Vagina (tissue), 2 donors: ENCODE measurements at regions not wholly inside any gene's neighbourhood (a gene's known extent, or its start where the extent isn't known, plus 50 kb on each side); places are given as distances from the start of the nearest gene placed in this dataset.

ENCODE experiments used
- DNase-seq, 2 donors: peaks; one replicate each; pipeline ENCODE4 v3.0.0-alpha.2; 2017; ENCODE audit errors: extremely low spot score in 2 of 2
- H3K27ac ChIP-seq: fragments of 200-600 bp; sonication (generic); one replicate; pipeline ENCODE4 v1.5.1; 2019
- H3K27me3 ChIP-seq: fragments of 200-600 bp; sonication (generic); one replicate; pipeline ENCODE4 v1.5.1; 2019
- H3K36me3 ChIP-seq, 2 donors: fragments of 200-600 bp; sonication (generic); one replicate each; pipeline ENCODE4 v1.5.1; 2017 to 2019
- H3K4me1 ChIP-seq: fragments of 200-600 bp; sonication (generic); one replicate; pipeline ENCODE4 v1.5.1; 2019
- H3K4me3 ChIP-seq, 2 donors: fragments of 200-600 bp; sonication (generic); 1 replicate in 1 of 2; 2 replicates in 1 of 2; pipeline ENCODE4 v1.5.1; 2016 to 2019
- H3K9me3 ChIP-seq: fragments of 200-600 bp; sonication (generic); one replicate; pipeline ENCODE4 v1.5.1; 2019
- POLR2A ChIP-seq, 2 donors: fragments of 450-650 bp; IDR thresholded peaks; one replicate each; pipeline ENCODE4 v1.6.1; 2017; ENCODE audit warnings: antibody characterized with exemption in 2 of 2, mild to moderate bottlenecking in 2 of 2, moderate library complexity in 2 of 2
- POLR2AphosphoS5 ChIP-seq, 2 donors: sonication (generic); formaldehyde crosslinking; IDR thresholded peaks; one replicate each; pipeline ENCODE4 v1.9.0; 2017; ENCODE audit warnings: antibody characterized with exemption in 2 of 2, mild to moderate bottlenecking in 2 of 2, low read depth in 1 of 2; ENCODE audit not compliant: insufficient read depth in 1 of 2
- intact Hi-C: fragments of 100-400 bp; cut with DNase I; formaldehyde crosslinking; loops from one replicate; pipeline ENCODE4 v1.15.1; 2023
- TF ChIP-seq, protein P1 (sequence below), 3 experiments: fragments of 450-650 bp in 2 of 3; fragments of 200-600 bp in 1 of 3; sonication (generic) in 1 of 3; IDR thresholded peaks; one replicate each; pipeline ENCODE4 v1.5.1; 2017 to 2019; ENCODE audit warnings: antibody characterized with exemption in 3 of 3, mild to moderate bottlenecking in 2 of 3, moderate library complexity in 2 of 3

DNA sequence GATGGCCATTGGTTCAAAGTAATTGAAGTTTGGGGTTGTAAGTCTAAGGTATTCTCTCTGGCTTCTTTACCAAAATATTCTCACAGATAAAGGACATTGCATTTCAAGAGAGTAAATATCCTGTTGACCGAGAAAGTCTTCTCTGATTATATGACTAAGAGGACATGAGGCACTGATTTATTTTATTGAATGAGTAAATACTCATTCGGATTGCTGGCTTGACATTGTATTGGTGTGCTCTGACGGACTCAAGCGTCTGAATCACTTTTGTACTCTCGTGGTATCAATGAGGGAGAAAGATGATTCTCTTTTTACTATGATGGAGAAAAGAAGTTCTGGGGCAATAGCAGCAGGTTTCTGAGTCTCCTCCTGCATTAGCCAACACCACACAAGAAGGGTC, 205.3 kb upstream of the RRP15 start:
- intact Hi-C loops = no loop called here
- Histone ChIP-seq H3K36me3 (no peaks in the 10 kb centered on the region), H3K27me3 (no peaks in the 10 kb centered on the region), H3K27ac (no peak overlapping the region), H3K4me1 (no peaks in the 10 kb centered on the region), H3K9me3 (no peaks in the 10 kb centered on the region), H3K4me3 (no peak overlapping the region)
- DNase-seq = no peak
- TF ChIP-seq, protein P1, sequence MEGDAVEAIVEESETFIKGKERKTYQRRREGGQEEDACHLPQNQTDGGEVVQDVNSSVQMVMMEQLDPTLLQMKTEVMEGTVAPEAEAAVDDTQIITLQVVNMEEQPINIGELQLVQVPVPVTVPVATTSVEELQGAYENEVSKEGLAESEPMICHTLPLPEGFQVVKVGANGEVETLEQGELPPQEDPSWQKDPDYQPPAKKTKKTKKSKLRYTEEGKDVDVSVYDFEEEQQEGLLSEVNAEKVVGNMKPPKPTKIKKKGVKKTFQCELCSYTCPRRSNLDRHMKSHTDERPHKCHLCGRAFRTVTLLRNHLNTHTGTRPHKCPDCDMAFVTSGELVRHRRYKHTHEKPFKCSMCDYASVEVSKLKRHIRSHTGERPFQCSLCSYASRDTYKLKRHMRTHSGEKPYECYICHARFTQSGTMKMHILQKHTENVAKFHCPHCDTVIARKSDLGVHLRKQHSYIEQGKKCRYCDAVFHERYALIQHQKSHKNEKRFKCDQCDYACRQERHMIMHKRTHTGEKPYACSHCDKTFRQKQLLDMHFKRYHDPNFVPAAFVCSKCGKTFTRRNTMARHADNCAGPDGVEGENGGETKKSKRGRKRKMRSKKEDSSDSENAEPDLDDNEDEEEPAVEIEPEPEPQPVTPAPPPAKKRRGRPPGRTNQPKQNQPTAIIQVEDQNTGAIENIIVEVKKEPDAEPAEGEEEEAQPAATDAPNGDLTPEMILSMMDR (IDR thresholded peaks at IDR 0.05) = no peak
- no peak for TF ChIP-seq POLR2A (IDR thresholded peaks at IDR 0.05)

DNA sequence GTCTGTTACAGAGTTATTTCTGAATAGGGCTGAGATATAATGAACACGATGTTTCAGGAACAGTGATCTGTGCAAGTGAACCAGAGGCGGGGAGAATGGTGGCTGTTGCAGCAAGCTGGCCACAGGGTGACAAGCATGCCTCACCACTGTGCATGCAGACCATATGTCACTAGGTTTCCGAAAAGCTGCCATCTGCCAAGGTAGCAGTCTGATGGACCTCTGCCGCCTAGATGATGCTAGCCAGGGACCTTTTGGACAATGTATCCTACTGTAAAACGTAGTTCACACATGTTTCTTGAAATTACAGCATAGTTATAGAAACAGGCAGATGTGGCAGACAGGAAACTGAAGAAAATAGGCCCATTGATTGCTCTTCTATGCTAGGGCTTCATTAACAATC, 204.2 kb upstream of the RRP15 start:
- H3K4me3 ChIP-seq = no peak overlapping the region
- H3K36me3 ChIP-seq = no peaks in the 10 kb centered on the region
- TF ChIP-seq POLR2AphosphoS5 (IDR thresholded peaks at IDR 0.05; ENCODE audit: insufficient read depth in 1 of 2, low read depth in 1 of 2) = no peak
- TF ChIP-seq, protein P1 (IDR thresholded peaks at IDR 0.05) = no peak
- no peak for TF ChIP-seq POLR2A (IDR thresholded peaks at IDR 0.05)
- no peaks in the 10 kb centered on the region for H3K4me1 ChIP-seq
- no peak overlapping the region for H3K27ac ChIP-seq
- intact Hi-C loops = no loop called here
- no peak for DNase-seq
- no peaks in the 10 kb centered on the region for H3K27me3 ChIP-seq
- H3K9me3 ChIP-seq = no peaks in the 10 kb centered on the region

DNA sequence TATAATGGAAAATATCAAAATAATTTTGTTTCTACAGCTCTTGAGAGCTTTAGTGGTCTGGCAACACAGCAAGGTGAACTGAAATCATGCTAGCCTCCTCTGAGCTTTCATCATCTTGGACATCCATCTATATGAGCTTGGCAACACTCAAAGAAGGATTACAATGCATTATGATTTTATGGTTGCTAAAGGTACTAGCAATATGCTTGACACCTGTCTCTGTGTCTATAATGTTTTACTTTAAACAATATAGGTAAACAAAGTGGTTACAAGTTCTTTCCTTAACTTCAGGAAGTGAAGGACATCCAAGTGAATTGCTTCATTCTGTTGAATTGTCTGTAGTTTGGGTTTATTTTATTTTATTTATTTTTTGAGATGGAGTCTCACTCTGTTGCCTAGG, 203.7 kb upstream of the RRP15 start:
- no peaks in the 10 kb centered on the region for H3K27me3 ChIP-seq
- H3K36me3 ChIP-seq = no peaks in the 10 kb centered on the region
- H3K9me3 ChIP-seq = no peaks in the 10 kb centered on the region
- no peak overlapping the region for H3K27ac ChIP-seq
- no peak for DNase-seq
- no peak overlapping the region for H3K4me3 ChIP-seq
- no peaks in the 10 kb centered on the region for H3K4me1 ChIP-seq
- intact Hi-C loops = no loop called here
- TF ChIP-seq POLR2AphosphoS5 (IDR thresholded peaks at IDR 0.05; ENCODE audit: insufficient read depth in 1 of 2, low read depth in 1 of 2) (no peak), POLR2A (IDR thresholded peaks at IDR 0.05) (no peak)
- TF ChIP-seq, protein P1 (IDR thresholded peaks at IDR 0.05) = no peak

DNA sequence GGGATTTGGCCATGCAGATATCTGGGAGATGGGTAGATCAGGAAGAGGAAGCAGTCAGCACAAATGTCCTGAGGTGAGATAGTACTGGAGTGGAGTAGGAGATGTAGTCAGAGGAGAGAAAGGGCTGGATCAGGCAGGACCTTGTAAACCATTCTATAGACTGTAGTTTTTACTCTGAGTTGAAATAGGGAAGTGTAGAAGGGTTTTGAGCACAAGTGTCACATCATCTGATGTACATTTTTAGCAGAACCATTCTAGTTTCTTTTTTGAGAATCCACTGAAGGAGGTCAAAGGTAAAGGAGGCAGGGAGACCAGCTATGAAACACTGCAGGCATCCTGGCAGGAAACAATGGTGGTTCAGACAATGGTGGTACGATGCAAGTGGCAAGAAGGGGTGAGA, 194.6 kb upstream of the RRP15 start:
- no peak for DNase-seq
- Histone ChIP-seq H3K36me3 (no peaks in the 10 kb centered on the region), H3K4me1 (no peaks in the 10 kb centered on the region), H3K27me3 (no peaks in the 10 kb centered on the region), H3K4me3 (no peak overlapping the region), H3K9me3 (no peaks in the 10 kb centered on the region), H3K27ac (no peak overlapping the region)
- no peak for TF ChIP-seq POLR2A (IDR thresholded peaks at IDR 0.05)
- no peak for TF ChIP-seq POLR2AphosphoS5 (IDR thresholded peaks at IDR 0.05; ENCODE audit: insufficient read depth in 1 of 2, low read depth in 1 of 2)
- TF ChIP-seq, protein P1 (IDR thresholded peaks at IDR 0.05) = no peak
- intact Hi-C loops = no loop called here

DNA sequence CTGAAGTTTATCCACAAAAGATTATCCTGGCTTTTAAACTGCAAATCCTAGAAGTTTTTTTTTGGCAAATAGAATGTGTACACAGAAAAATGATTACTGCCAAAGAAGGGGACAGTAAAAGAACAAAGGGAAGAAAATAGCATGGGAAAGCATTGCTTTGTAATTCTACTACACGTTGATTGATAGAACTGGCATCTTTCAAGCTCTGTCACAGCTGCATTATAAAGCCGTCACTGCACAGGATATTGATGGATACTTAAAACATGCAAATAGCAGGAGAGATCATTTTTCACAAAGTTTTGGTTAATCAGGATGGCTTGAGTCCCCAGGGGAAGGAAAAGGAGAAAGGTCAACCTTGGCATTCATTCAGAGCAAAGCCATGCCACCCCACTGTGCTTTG, 183.7 kb upstream of the RRP15 start:
- no peak for DNase-seq
- H3K36me3 ChIP-seq = no peaks in the 10 kb centered on the region
- no peak overlapping the region for H3K4me3 ChIP-seq
- no peak overlapping the region for H3K27ac ChIP-seq
- no peaks in the 10 kb centered on the region for H3K4me1 ChIP-seq
- H3K9me3 ChIP-seq = no peaks in the 10 kb centered on the region
- intact Hi-C loops = no loop called here
- TF ChIP-seq, protein P1 (IDR thresholded peaks at IDR 0.05) = no peak
- TF ChIP-seq POLR2A (IDR thresholded peaks at IDR 0.05) (no peak), POLR2AphosphoS5 (IDR thresholded peaks at IDR 0.05; ENCODE audit: insufficient read depth in 1 of 2, low read depth in 1 of 2) (no peak)
- H3K27me3 ChIP-seq = no peaks in the 10 kb centered on the region
